Ovary (tissue), 3 donors: ENCODE measurements at regions not wholly inside any gene's neighbourhood (a gene's known extent, or its start where the extent isn't known, plus 50 kb on each side); places are given as distances from the start of the nearest gene placed in this dataset.

Experiments used
- CTCF ChIP-seq, 3 donors: fragments of 450-650 bp in 2 of 3; fragments of 200-600 bp in 1 of 3; IDR thresholded peaks; one replicate each; pipeline versions ENCODE4 v1.5.1 to v1.8.0; 2016 to 2022; ENCODE audit warnings: antibody characterized with exemption in 3 of 3, mild to moderate bottlenecking in 1 of 3
- POLR2A ChIP-seq: fragments of 450-650 bp; IDR thresholded peaks from one replicate; pipeline ENCODE4 v1.6.1; 2017; ENCODE audit warnings: antibody characterized with exemption, mild to moderate bottlenecking, moderate library complexity
- donor health status: DM: no; HTN: no; CAD: no.

DNA sequence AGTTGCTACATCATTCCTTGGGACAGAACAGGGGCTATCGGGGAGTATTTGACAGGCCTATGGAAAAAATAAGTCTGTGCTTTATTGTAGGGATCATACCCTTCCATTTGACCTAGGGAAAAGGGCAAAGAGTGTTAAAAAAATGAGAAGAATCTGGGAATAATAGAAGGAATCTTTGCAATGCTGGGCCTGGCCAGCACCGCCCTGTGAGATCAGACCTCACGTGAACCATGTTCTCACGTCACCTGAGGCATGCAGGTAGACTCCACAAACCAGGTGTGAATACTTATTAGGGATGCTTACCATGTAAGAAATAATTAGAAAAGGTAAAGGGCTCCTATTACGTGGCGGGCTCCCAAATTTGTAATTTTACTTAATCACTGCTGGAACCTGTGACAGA is 177.5 kb upstream of the GATA6 start:
- no peak for TF ChIP-seq CTCF (IDR thresholded peaks at IDR 0.05)
- TF ChIP-seq POLR2A = no peak
